Activated T-cell treated with anti-CD3 and anti-CD28 coated beads for 4 hours (primary cell): ENCODE measurements at regions not wholly inside any gene's neighbourhood (a gene's known extent, or its start where the extent isn't known, plus 50 kb on each side); places are given as distances from the start of the nearest gene placed in this dataset.

Experiments
- DNase-seq: peaks from one replicate; pipeline ENCODE4 v3.0.0-alpha.2; 2020

GRCh38 chr5:8580298-8580697 is 711.4 kb downstream of the MTRR start:
- DNase-seq = no peak

- no peak for DNase-seq
Measured at GRCh38 chr5:8581047-8581446, 712.1 kb downstream of the MTRR start.

GRCh38 chr5:8585230-8586018 is 716.5 kb downstream of the MTRR start:
- no peak for DNase-seq

GRCh38 chr5:8590959-8591358 is 722.0 kb downstream of the MTRR start:
- no peak for DNase-seq

- DNase-seq = no peak
Measured at GRCh38 chr5:8598356-8598755, 729.4 kb downstream of the MTRR start.

GRCh38 chr5:8598996-8599395 is 730.0 kb downstream of the MTRR start:
- DNase-seq = no peak

- DNase-seq = no peak
Measured at GRCh38 chr5:8600843-8601242, 731.9 kb downstream of the MTRR start.

GRCh38 chr5:8601831-8602354 is 732.9 kb downstream of the MTRR start:
- no peak for DNase-seq

GRCh38 chr5:8606231-8606630 is 737.3 kb downstream of the MTRR start:
- no peak for DNase-seq

GRCh38 chr5:8611067-8611466 is 742.1 kb downstream of the MTRR start:
- DNase-seq = no peak

GRCh38 chr5:8613078-8613685 is 744.2 kb downstream of the MTRR start:
- DNase-seq = no peak

- DNase-seq = no peak
Measured at GRCh38 chr5:8615142-8615858, 746.4 kb downstream of the MTRR start.

GRCh38 chr5:8628521-8628920 is 759.6 kb downstream of the MTRR start:
- no peak for DNase-seq

GRCh38 chr5:8633259-8633658 is 764.3 kb downstream of the MTRR start:
- DNase-seq = no peak

GRCh38 chr5:8633696-8634095 is 764.7 kb downstream of the MTRR start:
- no peak for DNase-seq

GRCh38 chr5:8634219-8634618 is 765.3 kb downstream of the MTRR start:
- DNase-seq = no peak

- DNase-seq = no peak
Measured at GRCh38 chr5:8641786-8642505, 773.0 kb downstream of the MTRR start.

GRCh38 chr5:8644377-8644776 is 775.4 kb downstream of the MTRR start:
- no peak for DNase-seq

GRCh38 chr5:8647111-8647510 is 778.2 kb downstream of the MTRR start:
- DNase-seq = no peak

GRCh38 chr5:8650186-8650585 is 781.2 kb downstream of the MTRR start:
- DNase-seq = no peak

GRCh38 chr5:8660133-8660893 is 791.4 kb downstream of the MTRR start:
- DNase-seq = no peak

- no peak for DNase-seq
Measured at GRCh38 chr5:8663374-8663773, 794.4 kb downstream of the MTRR start.
